ENCODE measurements at regions not wholly inside any gene's neighbourhood (a gene's known extent, or its start where the extent isn't known, plus 50 kb on each side); places are given as distances from the start of the nearest gene placed in this dataset.
"Not testable (repeated sequence)": the region's sequence is repeated elsewhere in the genome, so short reads cannot be mapped to it uniquely, and the experiment has no call there.

GRCh38 chr3:88879905-88880304 is 227.5 kb upstream of the EPHA3 start:
- Histone ChIP-seq H3K4me3 (ENCODE audit: low read depth in 2 of 2, low read length in 2 of 2) (no peak overlapping the region), H3K27me3 (ENCODE audit: control insufficient read depth, insufficient read depth, low read length) (no peaks in the 10 kb centered on the region), H3K36me3 (ENCODE audit: control insufficient read depth, insufficient read depth, low read length) (no peaks in the 10 kb centered on the region), H3K27ac (ENCODE audit: low read length) (no peak overlapping the region), H3K9me3 (ENCODE audit: control insufficient read depth, insufficient read depth, low read depth, low read length) (no peaks in the 10 kb centered on the region), H3K4me1 (ENCODE audit: control insufficient read depth, insufficient read depth, low read length) (no peaks in the 10 kb centered on the region)
- TF ChIP-seq CTCF (IDR thresholded peaks at IDR 0.05) (no peak), TCF7L2 (IDR thresholded peaks at IDR 0.05; ENCODE audit: low read depth, low read length) (no peak), REST (IDR thresholded peaks at IDR 0.05; ENCODE audit: insufficient read depth in 1 of 2, low read depth in 2 of 2, low read length in 1 of 2) (no peak), SIN3A (IDR thresholded peaks at IDR 0.05; ENCODE audit: borderline replicate concordance, insufficient read depth, low read depth, low read length) (no peak), POLR2AphosphoS5 (IDR thresholded peaks at IDR 0.05; ENCODE audit: low read depth, low read length) (no peak)
- DNase-seq (ENCODE audit: low read depth, low spot score) (no peak), ATAC-seq (no peak)
- intact Hi-C loops (cut with micrococcal nuclease; ENCODE audit: unreplicated experiment), result no loop called here
- ChIA-PET POLR2A (no interaction called here), CTCF (no interaction called here)
- no TSS peak for BruUV-seq (replicated peaks)
- in situ Hi-C loops (cut with HindIII; ENCODE audit: low pct_unique_long_range_greater_than_20kb, low sequenced_read_pairs), result no loop called here

GRCh38 chr3:88882121-88882520 is 225.3 kb upstream of the EPHA3 start:
- intact Hi-C loops (cut with micrococcal nuclease; ENCODE audit: unreplicated experiment), result no loop called here
- Histone ChIP-seq H3K4me3 (ENCODE audit: low read depth in 2 of 2, low read length in 2 of 2) (no peak overlapping the region), H3K9me3 (ENCODE audit: control insufficient read depth, insufficient read depth, low read depth, low read length) (no peaks in the 10 kb centered on the region), H3K27ac (ENCODE audit: low read length) (no peak overlapping the region), H3K4me1 (ENCODE audit: control insufficient read depth, insufficient read depth, low read length) (no peaks in the 10 kb centered on the region), H3K27me3 (ENCODE audit: control insufficient read depth, insufficient read depth, low read length) (no peaks in the 10 kb centered on the region), H3K36me3 (ENCODE audit: control insufficient read depth, insufficient read depth, low read length) (no peaks in the 10 kb centered on the region)
- no TSS peak for BruUV-seq (replicated peaks)
- DNase-seq (ENCODE audit: low read depth, low spot score), result no peak
- POLR2A ChIA-PET, result no interaction called here
- in situ Hi-C loops (cut with HindIII; ENCODE audit: low pct_unique_long_range_greater_than_20kb, low sequenced_read_pairs), result no loop called here
- no peak for TF ChIP-seq TCF7L2 (IDR thresholded peaks at IDR 0.05; ENCODE audit: low read depth, low read length)
- no peak for TF ChIP-seq CTCF (IDR thresholded peaks at IDR 0.05)
- TF ChIP-seq REST (IDR thresholded peaks at IDR 0.05; ENCODE audit: insufficient read depth in 1 of 2, low read depth in 2 of 2, low read length in 1 of 2), result no peak
- TF ChIP-seq POLR2AphosphoS5 (IDR thresholded peaks at IDR 0.05; ENCODE audit: low read depth, low read length), result no peak
- no peak for TF ChIP-seq SIN3A (IDR thresholded peaks at IDR 0.05; ENCODE audit: borderline replicate concordance, insufficient read depth, low read depth, low read length)
- ATAC-seq, result no peak
- CTCF ChIA-PET, result no interaction called here

GRCh38 chr3:88886624-88887023 is 220.8 kb upstream of the EPHA3 start:
- intact Hi-C loops (cut with micrococcal nuclease; ENCODE audit: unreplicated experiment), result not testable (repeated sequence)

More at GRCh38 chr3:88886624-88887023, 220.8 kb upstream of the EPHA3 start:
- ATAC-seq; H3K4me3 ChIP-seq (ENCODE audit: low read depth in 2 of 2, low read length in 2 of 2); H3K9me3 ChIP-seq (ENCODE audit: control insufficient read depth, insufficient read depth, low read depth, low read length); in situ Hi-C loops (cut with HindIII; ENCODE audit: low pct_unique_long_range_greater_than_20kb, low sequenced_read_pairs); H3K27me3 ChIP-seq (ENCODE audit: control insufficient read depth, insufficient read depth, low read length); H3K27ac ChIP-seq (ENCODE audit: low read length); CTCF ChIA-PET; POLR2A ChIA-PET; H3K36me3 ChIP-seq (ENCODE audit: control insufficient read depth, insufficient read depth, low read length); DNase-seq (ENCODE audit: low read depth, low spot score); BruUV-seq (replicated peaks); H3K4me1 ChIP-seq (ENCODE audit: control insufficient read depth, insufficient read depth, low read length): not testable (repeated sequence)

Data from Panc1 (cell line).